Neural progenitor cell (in vitro differentiated cells): ENCODE measurements at regions not wholly inside any gene's neighbourhood (a gene's known extent, or its start where the extent isn't known, plus 50 kb on each side); places are given as distances from the start of the nearest gene placed in this dataset.
"Not testable (repeated sequence)": the region's sequence is repeated elsewhere in the genome, so short reads cannot be mapped to it uniquely, and the experiment has no call there.

Experiments used
- DNase-seq: peaks from one replicate; pipeline ENCODE4 v3.0.0-alpha.2; 2016; ENCODE audit warnings: low spot score
- H2AFZ ChIP-seq: fragments of 200-600 bp; sonication (generic); replicated peaks from 2 replicates; pipeline ENCODE4 v1.6.1; 2016; ENCODE audit warnings: antibody characterized with exemption
- H3F3A ChIP-seq: fragments of 200-600 bp; sonication (generic); 2 replicates; pipeline ENCODE4 v1.6.1; 2016; ENCODE audit warnings: antibody characterized with exemption, low read depth
- H3K27ac ChIP-seq: fragments of 200-600 bp; sonication (generic); 2 replicates; pipeline ENCODE4 v1.5.1; 2016; ENCODE audit warnings: mild to moderate bottlenecking
- H3K27me3 ChIP-seq: fragments of 200-600 bp; sonication (generic); 2 replicates; pipeline ENCODE4 v1.6.1; 2016; ENCODE audit warnings: mild to moderate bottlenecking, moderate library complexity
- H3K36me3 ChIP-seq: fragments of 200-600 bp; sonication (generic); 2 replicates; pipeline ENCODE4 v1.5.1; 2016
- H3K4me1 ChIP-seq: fragments of 200-600 bp; sonication (generic); 2 replicates; pipeline ENCODE4 v1.6.1; 2016; ENCODE audit warnings: mixed run types
- H3K4me2 ChIP-seq: fragments of 200-600 bp; sonication (generic); 2 replicates; pipeline ENCODE4 v1.6.1; 2016
- H3K4me3 ChIP-seq: fragments of 200-600 bp; sonication (generic); 2 replicates; pipeline ENCODE4 v1.5.1; 2016
- H3K79me2 ChIP-seq: fragments of 200-600 bp; sonication (generic); 2 replicates; pipeline ENCODE4 v1.6.1; 2016; ENCODE audit warnings: low read depth
- H3K9ac ChIP-seq: fragments of 200-600 bp; sonication (generic); 2 replicates; pipeline ENCODE4 v1.6.1; 2016
- H3K9me3 ChIP-seq: fragments of 200-600 bp; sonication (generic); 2 replicates; pipeline ENCODE4 v1.5.1; 2016; ENCODE audit warnings: low read depth
- H4K20me1 ChIP-seq: fragments of 200-600 bp; sonication (generic); 2 replicates; pipeline ENCODE4 v1.6.1; 2016; ENCODE audit warnings: low read depth
- H3K27ac Mint-ChIP-seq: 3 replicates; pipeline ENCODE4 v1.8.0; 2021; ENCODE audit warnings: mixed read lengths
- H3K27me3 Mint-ChIP-seq: 2 replicates; pipeline ENCODE4 v1.8.0; 2022; ENCODE audit warnings: low read depth, mild to moderate bottlenecking, inconsistent platforms, moderate library complexity, mixed read lengths; ENCODE audit not compliant: insufficient read depth
- H3K36me3 Mint-ChIP-seq: 3 replicates; pipeline ENCODE4 v1.8.0; 2021; ENCODE audit warnings: mixed read lengths
- H3K4me1 Mint-ChIP-seq: 3 replicates; pipeline ENCODE4 v1.8.0; 2021; ENCODE audit warnings: mixed read lengths
- H3K4me3 Mint-ChIP-seq: 3 replicates; pipeline ENCODE4 v1.8.0; 2021; ENCODE audit warnings: mild to moderate bottlenecking, moderate library complexity, mixed read lengths
- H3K9me3 Mint-ChIP-seq: 3 replicates; pipeline ENCODE4 v1.8.0; 2020; ENCODE audit warnings: mixed read lengths
- EZH2 ChIP-seq: fragments of 200-600 bp; sonication (generic); IDR thresholded peaks from 2 replicates; pipeline ENCODE4 v1.6.1; 2017; ENCODE audit warnings: antibody characterized with exemption, mild to moderate bottlenecking, moderate library complexity
- EZH2phosphoT487 ChIP-seq: fragments of 200-600 bp; sonication (generic); IDR thresholded peaks from 2 replicates; pipeline ENCODE4 v1.6.1; 2017; ENCODE audit warnings: antibody characterized with exemption
- TF ChIP-seq, protein P1 (sequence below): fragments of 200-600 bp; sonication (generic); IDR thresholded peaks from 2 replicates; pipeline ENCODE4 v1.5.1; 2017; ENCODE audit warnings: antibody characterized with exemption, mild to moderate bottlenecking

DNA sequence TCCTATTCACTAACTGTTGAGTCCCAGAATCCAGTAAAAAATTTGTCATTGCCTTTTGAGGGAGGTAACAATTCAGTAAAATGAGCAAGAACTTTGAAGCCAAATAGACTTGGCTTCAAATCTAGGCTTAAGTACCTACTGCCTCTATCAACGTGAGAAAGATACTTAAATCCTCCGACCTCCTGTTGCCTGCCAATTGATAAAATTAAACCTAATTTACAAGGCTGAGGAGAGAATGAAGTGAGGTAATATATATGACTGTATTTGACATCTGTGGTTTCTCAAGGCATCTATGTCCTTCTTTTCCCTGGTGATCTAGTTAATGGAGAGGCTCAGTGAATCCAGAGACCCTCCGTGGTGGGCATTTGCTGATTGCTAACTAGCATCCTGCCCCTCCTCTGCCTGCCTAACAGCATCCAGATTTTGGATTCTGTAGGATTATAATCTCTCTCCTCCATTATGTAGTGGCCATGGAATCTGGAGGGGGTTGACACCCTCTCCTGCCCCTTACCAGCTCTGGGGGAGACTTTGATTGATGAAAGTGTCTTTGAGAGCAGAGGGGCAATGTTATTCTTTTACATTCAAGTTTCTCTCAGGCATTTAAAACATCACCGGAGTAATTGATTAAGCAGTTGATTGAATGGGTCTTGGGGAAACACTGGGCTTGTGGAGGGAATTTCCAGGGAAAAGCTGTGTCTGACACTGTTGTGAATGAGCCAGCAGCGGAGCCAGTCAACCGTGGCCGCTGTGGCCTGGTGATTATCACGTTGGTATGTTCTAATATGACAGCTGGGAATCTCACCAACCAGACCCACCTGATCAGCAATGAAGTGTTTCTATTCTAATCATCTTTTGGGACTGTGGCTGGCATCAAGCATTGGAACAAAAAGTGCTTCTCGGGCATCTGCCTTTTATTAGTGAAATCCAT is 140.7 kb upstream of the FAM78B start:
- DNase-seq: no peak
- H2AFZ ChIP-seq: no peak overlapping the region

GRCh38 chr1:166316306-166316705 is 149.5 kb upstream of the FAM78B start:
- H3K4me3 Mint-ChIP-seq, H3F3A ChIP-seq, H3K27me3 ChIP-seq, H3K4me2 ChIP-seq, H3K4me1 Mint-ChIP-seq, H2AFZ ChIP-seq, H4K20me1 ChIP-seq, H3K9me3 ChIP-seq, H3K27ac Mint-ChIP-seq, H3K36me3 Mint-ChIP-seq, H3K27me3 Mint-ChIP-seq, H3K36me3 ChIP-seq, H3K9ac ChIP-seq, H3K27ac ChIP-seq, H3K9me3 Mint-ChIP-seq, DNase-seq, H3K4me1 ChIP-seq, H3K79me2 ChIP-seq, H3K4me3 ChIP-seq: not testable (repeated sequence)

More for the DNA sequence above, 140.7 kb upstream of the FAM78B start:
- Histone ChIP-seq H3K4me1 (peaks cover 9% of the 10 kb centered on the region), H3K27ac (no peak overlapping the region), H3K9me3 (no peaks in the 10 kb centered on the region), H4K20me1 (no peaks in the 10 kb centered on the region), H3K36me3 (no peaks in the 10 kb centered on the region), H3K27me3 (no peaks in the 10 kb centered on the region), H3F3A (peaks cover 9% of the 10 kb centered on the region), H3K4me3 (no peak overlapping the region), H3K9ac (no peak overlapping the region), H3K79me2 (no peaks in the 10 kb centered on the region), H3K4me2 (no peak overlapping the region)
- H3K27ac Mint-ChIP-seq: no peak overlapping the region
- H3K36me3 Mint-ChIP-seq: no peaks in the 10 kb centered on the region
- H3K27me3 Mint-ChIP-seq: no peaks in the 10 kb centered on the region
- no peak overlapping the region for H3K4me3 Mint-ChIP-seq
- H3K9me3 Mint-ChIP-seq: no peaks in the 10 kb centered on the region
- TF ChIP-seq EZH2: no peak
- H3K4me1 Mint-ChIP-seq: peaks cover 12% of the 10 kb centered on the region

DNA sequence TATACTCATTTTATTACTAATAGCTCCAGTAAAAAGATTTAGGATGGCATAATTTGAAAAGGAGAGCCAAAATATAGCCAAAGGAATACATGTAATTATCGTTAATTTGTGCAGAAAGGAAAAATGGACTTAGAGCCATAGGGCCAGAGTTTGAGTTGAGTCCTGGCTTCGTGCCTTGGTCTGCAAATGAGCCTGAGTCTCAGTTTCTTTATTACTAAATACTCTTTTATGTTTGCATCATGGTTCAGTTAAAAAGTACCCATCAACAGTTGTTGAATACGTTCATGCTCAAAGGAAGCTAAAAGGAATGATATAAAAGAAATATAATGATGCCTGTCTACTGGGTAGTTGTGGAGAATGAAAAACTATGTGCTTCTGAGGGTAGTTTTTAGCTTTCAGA is 155.7 kb upstream of the FAM78B start:
- H3K4me3 ChIP-seq: no peak overlapping the region
- no peak for TF ChIP-seq EZH2phosphoT487
- no peak for TF ChIP-seq EZH2
- TF ChIP-seq, protein P1, sequence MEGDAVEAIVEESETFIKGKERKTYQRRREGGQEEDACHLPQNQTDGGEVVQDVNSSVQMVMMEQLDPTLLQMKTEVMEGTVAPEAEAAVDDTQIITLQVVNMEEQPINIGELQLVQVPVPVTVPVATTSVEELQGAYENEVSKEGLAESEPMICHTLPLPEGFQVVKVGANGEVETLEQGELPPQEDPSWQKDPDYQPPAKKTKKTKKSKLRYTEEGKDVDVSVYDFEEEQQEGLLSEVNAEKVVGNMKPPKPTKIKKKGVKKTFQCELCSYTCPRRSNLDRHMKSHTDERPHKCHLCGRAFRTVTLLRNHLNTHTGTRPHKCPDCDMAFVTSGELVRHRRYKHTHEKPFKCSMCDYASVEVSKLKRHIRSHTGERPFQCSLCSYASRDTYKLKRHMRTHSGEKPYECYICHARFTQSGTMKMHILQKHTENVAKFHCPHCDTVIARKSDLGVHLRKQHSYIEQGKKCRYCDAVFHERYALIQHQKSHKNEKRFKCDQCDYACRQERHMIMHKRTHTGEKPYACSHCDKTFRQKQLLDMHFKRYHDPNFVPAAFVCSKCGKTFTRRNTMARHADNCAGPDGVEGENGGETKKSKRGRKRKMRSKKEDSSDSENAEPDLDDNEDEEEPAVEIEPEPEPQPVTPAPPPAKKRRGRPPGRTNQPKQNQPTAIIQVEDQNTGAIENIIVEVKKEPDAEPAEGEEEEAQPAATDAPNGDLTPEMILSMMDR: no peak
- no peaks in the 10 kb centered on the region for H3K36me3 ChIP-seq
- Mint-ChIP-seq H3K4me1 (peaks cover 2% of the 10 kb centered on the region), H3K4me3 (no peak overlapping the region), H3K9me3 (no peaks in the 10 kb centered on the region), H3K36me3 (no peaks in the 10 kb centered on the region), H3K27me3 (no peaks in the 10 kb centered on the region), H3K27ac (no peak overlapping the region)
- H3K27ac ChIP-seq: no peak overlapping the region
- H2AFZ ChIP-seq: no peak overlapping the region
- no peaks in the 10 kb centered on the region for H3F3A ChIP-seq
- no peak for DNase-seq
- no peaks in the 10 kb centered on the region for H3K9me3 ChIP-seq
- H3K27me3 ChIP-seq: no peaks in the 10 kb centered on the region
- H3K4me2 ChIP-seq: no peak overlapping the region
- H4K20me1 ChIP-seq: no peaks in the 10 kb centered on the region
- no peak overlapping the region for H3K9ac ChIP-seq
- H3K79me2 ChIP-seq: no peaks in the 10 kb centered on the region
- no peaks in the 10 kb centered on the region for H3K4me1 ChIP-seq

- no peak overlapping the region for H3K27ac ChIP-seq
- no peaks in the 10 kb centered on the region for H3K27me3 Mint-ChIP-seq
- no peak overlapping the region for H2AFZ ChIP-seq
- H4K20me1 ChIP-seq: no peaks in the 10 kb centered on the region
- no peak overlapping the region for H3K4me3 ChIP-seq
- no peaks in the 10 kb centered on the region for H3K9me3 ChIP-seq
- no peaks in the 10 kb centered on the region for H3K79me2 ChIP-seq
- no peaks in the 10 kb centered on the region for H3F3A ChIP-seq
- no peaks in the 10 kb centered on the region for H3K36me3 ChIP-seq
- TF ChIP-seq EZH2phosphoT487: no peak
- TF ChIP-seq EZH2: no peak
- TF ChIP-seq, protein P1: no peak
- no peaks in the 10 kb centered on the region for H3K4me1 ChIP-seq
- no peaks in the 10 kb centered on the region for H3K4me1 Mint-ChIP-seq
- no peak overlapping the region for H3K9ac ChIP-seq
- no peaks in the 10 kb centered on the region for H3K27me3 ChIP-seq
- no peaks in the 10 kb centered on the region for H3K9me3 Mint-ChIP-seq
- no peak overlapping the region for H3K4me2 ChIP-seq
- H3K27ac Mint-ChIP-seq: no peak overlapping the region
- DNase-seq: no peak
- no peak overlapping the region for H3K4me3 Mint-ChIP-seq
- H3K36me3 Mint-ChIP-seq: no peaks in the 10 kb centered on the region
These were observed 161.1 kb upstream of the FAM78B start for GRCh38 chr1:166327886-166328285.
